ENCODE measurements at regions not wholly inside any gene's neighbourhood (a gene's known extent, or its start where the extent isn't known, plus 50 kb on each side); places are given as distances from the start of the nearest gene placed in this dataset.

GRCh38 chr2:212919238-212919637, 232.2 kb downstream of the IKZF2 start:
- Histone ChIP-seq H3K4me3 (ENCODE audit: low read depth in 2 of 2, low read length in 1 of 2) (no peak overlapping the region), H3K79me2 (ENCODE audit: insufficient read depth) (no peaks in the 10 kb centered on the region), H3K4me1 (ENCODE audit: control insufficient read depth in 1 of 2, insufficient read depth in 2 of 2, low read depth in 1 of 2, low read length in 1 of 2) (no peaks in the 10 kb centered on the region; a peak in 1 of 4 replicates), H3K27me3 (ENCODE audit: insufficient read depth) (no peaks in the 10 kb centered on the region), H4K20me1 (ENCODE audit: insufficient read depth) (no peaks in the 10 kb centered on the region), H3K4me2 (no peak overlapping the region), H3K36me3 (replicated peaks in 1 of 2; ENCODE audit: control insufficient read depth in 1 of 2, insufficient read depth in 2 of 2, low read length in 1 of 2) (no peaks in the 10 kb centered on the region), H2AFZ (ENCODE audit: low read depth) (no peak overlapping the region), H3F3A (replicated peaks; ENCODE audit: insufficient read depth) (no peaks in the 10 kb centered on the region), H3K9ac (no peak overlapping the region), H3K9me3 (no peaks in the 10 kb centered on the region), H3K9me2 (no peaks in the 10 kb centered on the region), H3K27ac (ENCODE audit: low read depth in 2 of 2, low read length in 1 of 2) (no peak overlapping the region)
- TF ChIP-seq TCF12 (IDR thresholded peaks at IDR 0.05) (no peak), GABPA (IDR thresholded peaks at IDR 0.05; ENCODE audit: low read depth) (no peak)
- ChIA-PET POLR2A (no interaction called here), CTCF (no interaction called here)
- DNase-seq = no peak
- WGBS (ENCODE audit: low lambda C conversion rate) = 82% methylated on average over 2 of the region's 2 CpGs

- H3K4me2 ChIP-seq = no peak overlapping the region
- H3F3A ChIP-seq (replicated peaks; ENCODE audit: insufficient read depth) = no peaks in the 10 kb centered on the region
- TF ChIP-seq PBX3 (IDR thresholded peaks at IDR 0.05) (no peak), SMC3 (IDR thresholded peaks at IDR 0.05; ENCODE audit: low read depth, low read length) (no peak), MXI1 (IDR thresholded peaks at IDR 0.05; ENCODE audit: low read depth, low read length) (no peak), USF1 (IDR thresholded peaks at IDR 0.05; ENCODE audit: borderline replicate concordance, low read depth) (no peak), IRF3 (IDR thresholded peaks at IDR 0.05; ENCODE audit: low read depth, low read length) (no peak), FOSL2 (IDR thresholded peaks at IDR 0.05; ENCODE audit: borderline replicate concordance, low read depth) (no peak), MAX (IDR thresholded peaks at IDR 0.05; ENCODE audit: low read depth) (no peak), RCOR1 (IDR thresholded peaks at IDR 0.05; ENCODE audit: low read length) (no peak), REST (IDR thresholded peaks at IDR 0.05; ENCODE audit: low read depth, low read length) (no peak), GATA2 (CRISPR knock-in tag; IDR thresholded peaks at IDR 0.05) (no peak), SIN3A (IDR thresholded peaks at IDR 0.05; ENCODE audit: borderline replicate concordance, low read depth, low read length) (no peak), RFX5 (IDR thresholded peaks at IDR 0.05; ENCODE audit: low read length) (no peak), TEAD4 (IDR thresholded peaks at IDR 0.05; ENCODE audit: borderline replicate concordance, insufficient read depth) (no peak), ZBTB33 (IDR thresholded peaks at IDR 0.05; ENCODE audit: borderline replicate concordance, low read depth) (no peak), YY1 (IDR thresholded peaks at IDR 0.05; ENCODE audit: low read depth) (no peak), FOXJ3 (CRISPR knock-in tag; IDR thresholded peaks at IDR 0.05) (no peak), TAF1 (IDR thresholded peaks at IDR 0.05; ENCODE audit: borderline replicate concordance, low read depth, low read length) (no peak), GABPA (IDR thresholded peaks at IDR 0.05; ENCODE audit: low read depth) (no peak), RXRA (IDR thresholded peaks at IDR 0.05; ENCODE audit: borderline replicate concordance, low read depth) (no peak), MEF2A (IDR thresholded peaks at IDR 0.05; ENCODE audit: borderline replicate concordance, low read depth) (no peak)
- no peak overlapping the region for H3K27ac ChIP-seq (ENCODE audit: low read depth in 2 of 2, low read length in 1 of 2)
- H2AFZ ChIP-seq (ENCODE audit: low read depth) = no peak overlapping the region
- H3K9me2 ChIP-seq = no peaks in the 10 kb centered on the region
- no peaks in the 10 kb centered on the region for H3K9me3 ChIP-seq
- ChIA-PET POLR2A (no interaction called here), CTCF (interaction anchor here (0.7 kb wide), 1 partner anchor 26 kb away, joined by 3 read pairs; no protein-coding TSS in a partner anchor)
- no peak for DNase-seq
- no peaks in the 10 kb centered on the region for H3K36me3 ChIP-seq (replicated peaks in 1 of 2; ENCODE audit: control insufficient read depth in 1 of 2, insufficient read depth in 2 of 2, low read length in 1 of 2)
- no peaks in the 10 kb centered on the region for H3K79me2 ChIP-seq (ENCODE audit: insufficient read depth)
- no peak overlapping the region for H3K4me3 ChIP-seq (ENCODE audit: low read depth in 2 of 2, low read length in 1 of 2)
- no peaks in the 10 kb centered on the region for H3K27me3 ChIP-seq (ENCODE audit: insufficient read depth)
- H3K4me1 ChIP-seq (ENCODE audit: control insufficient read depth in 1 of 2, insufficient read depth in 2 of 2, low read depth in 1 of 2, low read length in 1 of 2) = no peaks in the 10 kb centered on the region; a peak in 1 of 4 replicates
- no peak overlapping the region for H3K9ac ChIP-seq
- no peaks in the 10 kb centered on the region for H4K20me1 ChIP-seq (ENCODE audit: insufficient read depth)
Observed at GRCh38 chr2:212918336-212918735, 233.1 kb downstream of the IKZF2 start.
